Adipose tissue (tissue), 3 donors: ENCODE measurements at regions not wholly inside any gene's neighbourhood (a gene's known extent, or its start where the extent isn't known, plus 50 kb on each side); places are given as distances from the start of the nearest gene placed in this dataset.
"Not testable (repeated sequence)": the region's sequence is repeated elsewhere in the genome, so short reads cannot be mapped to it uniquely, and the experiment has no call there.

Source experiments
- H3K27ac ChIP-seq: one replicate; pipeline ENCODE4 v1.5.1; 2013; ENCODE audit warnings: low read depth, low read length
- WGBS, 3 donors: extraction: QIAGEN DNeasy Blood & Tissue Kit; methylation state at CpG; one replicate each; pipeline ENCODE4 v1.1.7; 2013; 5-methylcytosine and 5-hydroxymethylcytosine counted together
- donor health status: healthy with polysubstance abuse.
- donor health status: Bipolar disorder and iron deficiency.
- donor health status: healthy.

- H3K27ac ChIP-seq: no peak overlapping the region
Observed at GRCh38 chr13:81295177-81295576, 954.3 kb upstream of the SPRY2 start.

- 48 to 76% (median 57%) methylated on average over 2 of the region's 2 CpGs for WGBS, 3 donors
- no peak overlapping the region for H3K27ac ChIP-seq
Observed at GRCh38 chr13:81293594-81294164, 952.8 kb upstream of the SPRY2 start.

GRCh38 chr13:81283561-81283960 is 942.6 kb upstream of the SPRY2 start:
- H3K27ac ChIP-seq: no peak overlapping the region

- no peak overlapping the region for H3K27ac ChIP-seq
- 92 to 97% (median 95%) methylated on average over 2 of the region's 2 CpGs for WGBS, 3 donors
Observed at GRCh38 chr13:81283062-81283461, 942.1 kb upstream of the SPRY2 start.

- WGBS, 3 donors: 84 to 87% (median 86%) methylated on average over 8 of the region's 8 CpGs
- no peak overlapping the region for H3K27ac ChIP-seq
Observed at GRCh38 chr13:81275666-81276258, 934.8 kb upstream of the SPRY2 start.

GRCh38 chr13:81247711-81248110 is 906.8 kb upstream of the SPRY2 start:
- 81 to 98% (median 88%) methylated on average over 2 of the region's 2 CpGs for WGBS, 3 donors
- H3K27ac ChIP-seq: no peak overlapping the region

- H3K27ac ChIP-seq: no peak overlapping the region
- 75 to 89% (median 84%) methylated on average over 6 of the region's 6 CpGs for WGBS, 3 donors
Observed at GRCh38 chr13:81246556-81246955, 905.6 kb upstream of the SPRY2 start.

GRCh38 chr13:81244011-81244410 is 903.1 kb upstream of the SPRY2 start:
- 30 to 47% (median 42%) methylated on average over 1 of the region's 1 CpG for WGBS, 3 donors
- no peak overlapping the region for H3K27ac ChIP-seq

GRCh38 chr13:81230386-81230785 is 889.5 kb upstream of the SPRY2 start:
- WGBS, 3 donors: 60 to 71% (median 68%) methylated on average over 2 of the region's 2 CpGs

GRCh38 chr13:81226830-81227229 is 885.9 kb upstream of the SPRY2 start:
- WGBS, 3 donors: 65 to 74% (median 71%) methylated on average over 4 of the region's 4 CpGs
- not testable (repeated sequence) for H3K27ac ChIP-seq

More at GRCh38 chr13:81230386-81230785, 889.5 kb upstream of the SPRY2 start:
- H3K27ac ChIP-seq: no peak overlapping the region

- H3K27ac ChIP-seq: no peak overlapping the region
- WGBS, 3 donors: 68 to 79% (median 78%) methylated on average over 7 of the region's 7 CpGs
Observed at GRCh38 chr13:81224209-81224833, 883.4 kb upstream of the SPRY2 start.

- H3K27ac ChIP-seq: no peak overlapping the region
- 74 to 90% (median 74%) methylated on average over 6 of the region's 6 CpGs for WGBS, 3 donors
Observed at GRCh38 chr13:81223778-81224177, 882.9 kb upstream of the SPRY2 start.

GRCh38 chr13:81211713-81212112 is 870.8 kb upstream of the SPRY2 start:
- 69 to 76% (median 76%) methylated on average over 2 of the region's 2 CpGs for WGBS, 3 donors
- H3K27ac ChIP-seq: no peak overlapping the region

- H3K27ac ChIP-seq: no peak overlapping the region
- WGBS, 3 donors: 39 to 47% (median 46%) methylated on average over 3 of the region's 3 CpGs
Observed at GRCh38 chr13:81207636-81208035, 866.7 kb upstream of the SPRY2 start.

GRCh38 chr13:81207231-81207630 is 866.3 kb upstream of the SPRY2 start:
- H3K27ac ChIP-seq: no peak overlapping the region

- WGBS, 3 donors: 82 to 96% (median 86%) methylated on average over 1 of the region's 1 CpG
- H3K27ac ChIP-seq: no peak overlapping the region
Observed at GRCh38 chr13:81203783-81204182, 862.9 kb upstream of the SPRY2 start.

- WGBS, 3 donors: 17 to 65% (median 30%) methylated on average over 4 of the region's 4 CpGs
- H3K27ac ChIP-seq: no peak overlapping the region
Observed at GRCh38 chr13:81199956-81200355, 859.0 kb upstream of the SPRY2 start.

GRCh38 chr13:81197966-81198365 is 857.0 kb upstream of the SPRY2 start:
- H3K27ac ChIP-seq: no peak overlapping the region
- whole genome bisulfite sequencing, 3 donors: 27 to 72% (median 61%) methylated on average over 3 of the region's 3 CpGs

- H3K27ac ChIP-seq: no peak overlapping the region
- 47 to 59% (median 49%) methylated on average over 1 of the region's 1 CpG for WGBS, 3 donors
Observed at GRCh38 chr13:81197483-81197882, 856.6 kb upstream of the SPRY2 start.

GRCh38 chr13:81194362-81194761 is 853.4 kb upstream of the SPRY2 start:
- H3K27ac ChIP-seq: no peak overlapping the region
